Effector CD4-positive, alpha-beta T cell (primary cell): ENCODE measurements at regions not wholly inside any gene's neighbourhood (a gene's known extent, or its start where the extent isn't known, plus 50 kb on each side); places are given as distances from the start of the nearest gene placed in this dataset.
"Not testable (repeated sequence)": the region's sequence is repeated elsewhere in the genome, so short reads cannot be mapped to it uniquely, and the experiment has no call there.

Experiments
- DNase-seq: peaks from one replicate; pipeline ENCODE4 v3.0.0-alpha.2; 2020

- DNase-seq = no peak
Observed at GRCh38 chr13:50726164-50726563, 117.3 kb downstream of the DLEU7 start.

GRCh38 chr13:50729177-50729576 is 114.3 kb downstream of the DLEU7 start:
- no peak for DNase-seq

GRCh38 chr13:50730496-50731351 is 112.8 kb downstream of the DLEU7 start:
- DNase-seq = no peak

GRCh38 chr13:50731400-50731799 is 112.1 kb downstream of the DLEU7 start:
- DNase-seq = no peak

GRCh38 chr13:50732712-50733111 is 110.8 kb downstream of the DLEU7 start:
- DNase-seq = no peak

GRCh38 chr13:50733392-50733791 is 110.1 kb downstream of the DLEU7 start:
- no peak for DNase-seq

- no peak for DNase-seq
Observed at GRCh38 chr13:50735071-50735470, 108.4 kb downstream of the DLEU7 start.

- DNase-seq = no peak
Observed at GRCh38 chr13:50740052-50740741, 103.3 kb downstream of the DLEU7 start.

GRCh38 chr13:50742353-50742752 is 101.1 kb downstream of the DLEU7 start:
- no peak for DNase-seq

GRCh38 chr13:50742968-50743367 is 100.5 kb downstream of the DLEU7 start:
- no peak for DNase-seq

GRCh38 chr13:50744116-50744660 is 99.3 kb downstream of the DLEU7 start:
- no peak for DNase-seq

GRCh38 chr13:50745542-50746115 is 97.9 kb downstream of the DLEU7 start:
- no peak for DNase-seq

GRCh38 chr13:50747737-50748350 is 95.6 kb downstream of the DLEU7 start:
- DNase-seq = no peak

GRCh38 chr13:50753221-50753620 is 90.3 kb downstream of the DLEU7 start:
- not testable (repeated sequence) for DNase-seq

GRCh38 chr13:50755862-50756685 is 87.4 kb downstream of the DLEU7 start:
- DNase-seq = not testable (repeated sequence)

- DNase-seq = no peak
Observed at GRCh38 chr13:50757008-50757407, 86.5 kb downstream of the DLEU7 start.

- DNase-seq = no peak
Observed at GRCh38 chr13:50758796-50759195, 84.7 kb downstream of the DLEU7 start.

GRCh38 chr13:50760751-50761150 is 82.7 kb downstream of the DLEU7 start:
- DNase-seq = no peak

GRCh38 chr13:50761406-50761805 is 82.1 kb downstream of the DLEU7 start:
- DNase-seq = no peak

GRCh38 chr13:50762969-50763567 is 80.4 kb downstream of the DLEU7 start:
- DNase-seq = no peak

GRCh38 chr13:50766013-50766412 is 77.5 kb downstream of the DLEU7 start:
- no peak for DNase-seq

- DNase-seq = no peak
Observed at GRCh38 chr13:50766695-50767094, 76.8 kb downstream of the DLEU7 start.
